H1 (cell line): ENCODE measurements at regions not wholly inside any gene's neighbourhood (a gene's known extent, or its start where the extent isn't known, plus 50 kb on each side); places are given as distances from the start of the nearest gene placed in this dataset.
"Not testable (repeated sequence)": the region's sequence is repeated elsewhere in the genome, so short reads cannot be mapped to it uniquely, and the experiment has no call there.

Experiments used
- BRCA1 ChIP-seq: IDR thresholded peaks from 2 replicates; pipeline ENCODE4 v1.6.1; 2012; ENCODE audit warnings: low read depth, low read length, improper control_type of control experiment
- CREB1 ChIP-seq: IDR thresholded peaks from 2 replicates; pipeline ENCODE4 v1.6.1; 2012; ENCODE audit warnings: inconsistent platforms
- EP300 ChIP-seq, 2 experiments: IDR thresholded peaks; 1 replicate in 1 of 2; 2 replicates in 1 of 2; pipeline ENCODE4 v1.6.1; 2011 to 2012; ENCODE audit warnings: low read depth in 2 of 2, low read length in 2 of 2, mild to moderate bottlenecking in 2 of 2, borderline replicate concordance in 1 of 2, inconsistent platforms in 1 of 2, moderate library complexity in 1 of 2
- EZH2 ChIP-seq: fragments of 200-600 bp; sonication (generic); IDR thresholded peaks from 2 replicates; pipeline ENCODE4 v1.7.1; 2012; ENCODE audit warnings: low read depth, mild to moderate bottlenecking, moderate library complexity, low read length, inconsistent platforms; ENCODE audit not compliant: severe bottlenecking
- FOSL1 ChIP-seq: IDR thresholded peaks from 2 replicates; pipeline ENCODE4 v1.6.1; 2011; ENCODE audit warnings: mild to moderate bottlenecking, low read depth, low read length, moderate library complexity; ENCODE audit not compliant: insufficient read depth
- NRF1 ChIP-seq: IDR thresholded peaks from 2 replicates; pipeline ENCODE4 v1.6.1; 2011; ENCODE audit warnings: mild to moderate bottlenecking, low read depth, low read length, improper control_type of control experiment
- RAD21 ChIP-seq, 2 experiments: IDR thresholded peaks in 1 of 2; conservative IDR thresholded peaks in 1 of 2; 2 replicates each; pipeline ENCODE4 v1.6.1; 2011; ENCODE audit warnings: low read depth in 2 of 2, low read length in 2 of 2, improper control_type of control experiment in 1 of 2, inconsistent platforms in 1 of 2, mild to moderate bottlenecking in 1 of 2, moderate library complexity in 1 of 2
- SIN3A ChIP-seq, 2 experiments: IDR thresholded peaks in 1 of 2; conservative IDR thresholded peaks in 1 of 2; 2 replicates each; pipeline ENCODE4 v1.6.1; 2011 to 2012; ENCODE audit warnings: low read length in 2 of 2, improper control_type of control experiment in 1 of 2, low read depth in 1 of 2, mild to moderate bottlenecking in 1 of 2
- SP2 ChIP-seq: IDR thresholded peaks from 2 replicates; pipeline ENCODE4 v1.6.1; 2012; ENCODE audit warnings: mild to moderate bottlenecking, low read length, inconsistent platforms
- TAF1 ChIP-seq: IDR thresholded peaks from 2 replicates; pipeline ENCODE4 v1.6.1; 2011; ENCODE audit warnings: mild to moderate bottlenecking, low read depth, low read length
- TEAD4 ChIP-seq: IDR thresholded peaks from 2 replicates; pipeline ENCODE4 v1.6.1; 2012; ENCODE audit warnings: low read depth, low read length, inconsistent platforms, mixed read lengths
- TF ChIP-seq, protein P1 (sequence below), 3 experiments: IDR thresholded peaks; 1 replicate in 2 of 3; 2 replicates in 1 of 3; pipeline versions ENCODE4 v1.5.1 to v1.6.1; 2011; ENCODE audit warnings: low read length in 3 of 3, mild to moderate bottlenecking in 3 of 3, inconsistent platforms in 2 of 3, low read depth in 1 of 3, moderate library complexity in 1 of 3; ENCODE audit not compliant: insufficient read depth in 1 of 3; ENCODE audit errors: control extremely low read depth in 1 of 3

DNA sequence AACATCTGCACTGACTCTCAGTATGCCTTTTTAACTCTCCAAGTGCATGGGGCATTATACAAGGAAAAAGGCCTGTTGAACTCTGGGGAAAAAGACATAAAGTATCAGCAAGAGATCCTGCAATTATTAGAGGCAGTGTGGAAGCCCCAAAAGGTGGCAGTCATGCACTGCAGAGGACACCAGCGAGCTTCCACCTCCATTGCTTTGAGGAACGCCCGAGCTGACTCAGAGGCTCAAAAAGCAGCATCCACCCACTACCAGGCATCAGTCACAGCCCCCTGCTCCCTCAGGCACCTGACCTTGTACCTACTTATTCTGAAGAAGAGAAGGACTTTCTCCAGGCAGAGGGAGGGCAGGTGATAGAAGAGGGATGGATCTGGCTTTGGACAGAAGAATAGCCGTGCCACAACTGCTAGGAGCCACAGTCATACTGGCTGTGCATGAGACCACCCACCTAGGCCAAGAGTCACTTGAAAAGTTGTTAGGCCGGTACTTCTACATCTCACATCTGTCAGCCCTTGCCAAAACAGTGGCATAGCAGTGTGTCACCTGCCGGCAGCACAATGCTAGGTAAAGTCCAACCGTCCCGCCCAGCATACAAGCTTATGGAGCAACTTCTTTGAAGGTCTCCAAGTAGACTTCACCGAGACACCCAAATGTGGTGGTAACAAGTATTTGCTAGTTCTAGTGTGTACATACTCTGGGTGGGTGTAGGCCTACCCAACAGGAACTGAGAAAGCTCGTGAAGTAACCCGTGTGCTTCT is 439.1 kb upstream of the CA10 start:
- TF ChIP-seq BRCA1; EP300 (IDR thresholded peaks at IDR 0.05; ENCODE audit: borderline replicate concordance in 1 of 2, low read depth in 2 of 2, low read length in 2 of 2); SIN3A (conservative IDR thresholded peaks at IDR 0.05 in 1 of 2, IDR thresholded peaks at IDR 0.05 in 1 of 2; ENCODE audit: low read depth in 1 of 2, low read length in 2 of 2); FOSL1; NRF1; TEAD4; SP2; TAF1; CREB1; EZH2: not testable (repeated sequence)
- TF ChIP-seq, protein P1, sequence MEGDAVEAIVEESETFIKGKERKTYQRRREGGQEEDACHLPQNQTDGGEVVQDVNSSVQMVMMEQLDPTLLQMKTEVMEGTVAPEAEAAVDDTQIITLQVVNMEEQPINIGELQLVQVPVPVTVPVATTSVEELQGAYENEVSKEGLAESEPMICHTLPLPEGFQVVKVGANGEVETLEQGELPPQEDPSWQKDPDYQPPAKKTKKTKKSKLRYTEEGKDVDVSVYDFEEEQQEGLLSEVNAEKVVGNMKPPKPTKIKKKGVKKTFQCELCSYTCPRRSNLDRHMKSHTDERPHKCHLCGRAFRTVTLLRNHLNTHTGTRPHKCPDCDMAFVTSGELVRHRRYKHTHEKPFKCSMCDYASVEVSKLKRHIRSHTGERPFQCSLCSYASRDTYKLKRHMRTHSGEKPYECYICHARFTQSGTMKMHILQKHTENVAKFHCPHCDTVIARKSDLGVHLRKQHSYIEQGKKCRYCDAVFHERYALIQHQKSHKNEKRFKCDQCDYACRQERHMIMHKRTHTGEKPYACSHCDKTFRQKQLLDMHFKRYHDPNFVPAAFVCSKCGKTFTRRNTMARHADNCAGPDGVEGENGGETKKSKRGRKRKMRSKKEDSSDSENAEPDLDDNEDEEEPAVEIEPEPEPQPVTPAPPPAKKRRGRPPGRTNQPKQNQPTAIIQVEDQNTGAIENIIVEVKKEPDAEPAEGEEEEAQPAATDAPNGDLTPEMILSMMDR (IDR thresholded peaks at IDR 0.05; ENCODE audit: control extremely low read depth in 1 of 3, insufficient read depth in 1 of 3, low read depth in 1 of 3, low read length in 3 of 3): peak in 1 of 3 experiments; percentile 2; a peak in 1 of 4 replicates
- peak; percentile 46 to 53 for TF ChIP-seq RAD21 (IDR thresholded peaks at IDR 0.05 in 1 of 2, conservative IDR thresholded peaks at IDR 0.05 in 1 of 2; ENCODE audit: low read depth in 2 of 2, low read length in 2 of 2)
